ENCODE measurements at regions not wholly inside any gene's neighbourhood (a gene's known extent, or its start where the extent isn't known, plus 50 kb on each side); places are given as distances from the start of the nearest gene placed in this dataset.
A peak's percentile ranks its signal among the peaks of the same experiment; 100 is the strongest.
"Not testable (repeated sequence)": the region's sequence is repeated elsewhere in the genome, so short reads cannot be mapped to it uniquely, and the experiment has no call there.

GRCh38 chr3:177807150-177807875 lies 610.0 kb upstream of the TBL1XR1 start:
- no peaks in the 10 kb centered on the region for H3K9me3 ChIP-seq
- no peak for TF ChIP-seq CTCF (IDR thresholded peaks at IDR 0.05)
- 81 to 86% methylated on average over 8 of the region's 8 CpGs for WGBS, 2 donors
- ATAC-seq = no peak
- no peak for FAIRE-seq
- intact Hi-C loops (cut with DNase I) = no loop called here
- H3K4me1 ChIP-seq = peaks cover 0 to 7% (median 5%) of the 10 kb centered on the region in 3 donors
- no peak for DNase-seq
- no peak overlapping the region for H3K27ac ChIP-seq
- no peaks in the 10 kb centered on the region for H3K27me3 ChIP-seq
- no peaks in the 10 kb centered on the region for H3K36me3 ChIP-seq
- H3K4me3 ChIP-seq = no peak overlapping the region

GRCh38 chr3:177808928-177809478 lies 611.7 kb upstream of the TBL1XR1 start:
- DNase-seq = peak in 1 of 6 donors; percentile 63
- intact Hi-C loops (cut with DNase I); H3K4me1 ChIP-seq; H3K4me3 ChIP-seq; H3K9me3 ChIP-seq; H3K27me3 ChIP-seq; H3K27ac ChIP-seq; H3K36me3 ChIP-seq; FAIRE-seq; ATAC-seq: not testable (repeated sequence)
- WGBS, 2 donors = 93 to 97% methylated on average over 24 to 32 of the region's 32 CpGs

DNA sequence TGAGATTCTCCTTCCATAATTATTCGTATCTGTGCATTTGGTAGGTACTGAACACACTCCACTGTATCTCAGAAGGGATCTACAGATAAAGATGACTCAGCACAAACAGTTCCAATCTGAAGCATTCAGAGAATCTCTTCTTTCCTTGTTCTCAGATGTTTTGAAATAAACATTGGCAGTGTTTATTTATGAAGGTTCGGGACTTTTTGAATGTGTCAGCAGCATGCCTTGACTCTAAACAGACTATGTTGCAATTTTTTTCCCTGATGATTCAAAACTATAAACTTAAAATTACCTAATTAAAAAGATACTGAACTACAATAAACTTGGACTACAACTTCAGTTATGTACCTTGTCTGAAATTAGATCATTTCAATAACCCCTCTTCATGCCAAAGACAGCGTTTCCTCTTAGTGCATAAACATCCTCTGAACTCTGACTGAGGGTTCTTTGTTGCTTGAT lies 612.9 kb upstream of the TBL1XR1 start:
- H3K4me3 ChIP-seq = no peak overlapping the region
- TF ChIP-seq CTCF (IDR thresholded peaks at IDR 0.05) = no peak
- peaks cover 0 to 6% (median 5%) of the 10 kb centered on the region in 3 donors for H3K4me1 ChIP-seq
- H3K27me3 ChIP-seq = no peaks in the 10 kb centered on the region
- no peaks in the 10 kb centered on the region for H3K36me3 ChIP-seq
- no peak overlapping the region for H3K27ac ChIP-seq
- intact Hi-C loops (cut with DNase I) = no loop called here
- ATAC-seq = peak in 3 of 4 donors; percentile 28 to 62 (median 50)
- no peak for FAIRE-seq
- no peak for DNase-seq
- no peaks in the 10 kb centered on the region for H3K9me3 ChIP-seq
- WGBS, 2 donors = 43 to 47% methylated on average over 3 of the region's 3 CpGs

GRCh38 chr3:177811112-177811511 lies 613.8 kb upstream of the TBL1XR1 start:
- no peaks in the 10 kb centered on the region for H3K9me3 ChIP-seq
- H3K27ac ChIP-seq = no peak overlapping the region
- FAIRE-seq (no peak), ATAC-seq (no peak), DNase-seq (no peak)
- peaks cover 0 to 6% (median 5%) of the 10 kb centered on the region in 3 donors for H3K4me1 ChIP-seq
- TF ChIP-seq CTCF (IDR thresholded peaks at IDR 0.05) = no peak
- no peaks in the 10 kb centered on the region for H3K36me3 ChIP-seq
- no peaks in the 10 kb centered on the region for H3K27me3 ChIP-seq
- intact Hi-C loops (cut with DNase I) = no loop called here
- no peak overlapping the region for H3K4me3 ChIP-seq
- WGBS, 2 donors = 89% methylated on average over 3 of the region's 3 CpGs

- no peak for TF ChIP-seq CTCF (IDR thresholded peaks at IDR 0.05)
- Histone ChIP-seq H3K27me3 (no peaks in the 10 kb centered on the region), H3K9me3 (no peaks in the 10 kb centered on the region), H3K4me1 (peaks cover 0 to 6% (median 5%) of the 10 kb centered on the region in 3 donors), H3K4me3 (no peak overlapping the region), H3K36me3 (no peaks in the 10 kb centered on the region), H3K27ac (no peak overlapping the region)
- ATAC-seq (no peak), FAIRE-seq (no peak), DNase-seq (no peak)
- intact Hi-C loops (cut with DNase I) = no loop called here
- WGBS, 2 donors = 83 to 96% methylated on average over 1 of the region's 1 CpG
These were observed 614.6 kb upstream of the TBL1XR1 start for GRCh38 chr3:177811835-177812234.

Measured in pancreas (tissue), 10 donors.